ENCODE measurements at regions not wholly inside any gene's neighbourhood (a gene's known extent, or its start where the extent isn't known, plus 50 kb on each side); places are given as distances from the start of the nearest gene placed in this dataset.

DNA sequence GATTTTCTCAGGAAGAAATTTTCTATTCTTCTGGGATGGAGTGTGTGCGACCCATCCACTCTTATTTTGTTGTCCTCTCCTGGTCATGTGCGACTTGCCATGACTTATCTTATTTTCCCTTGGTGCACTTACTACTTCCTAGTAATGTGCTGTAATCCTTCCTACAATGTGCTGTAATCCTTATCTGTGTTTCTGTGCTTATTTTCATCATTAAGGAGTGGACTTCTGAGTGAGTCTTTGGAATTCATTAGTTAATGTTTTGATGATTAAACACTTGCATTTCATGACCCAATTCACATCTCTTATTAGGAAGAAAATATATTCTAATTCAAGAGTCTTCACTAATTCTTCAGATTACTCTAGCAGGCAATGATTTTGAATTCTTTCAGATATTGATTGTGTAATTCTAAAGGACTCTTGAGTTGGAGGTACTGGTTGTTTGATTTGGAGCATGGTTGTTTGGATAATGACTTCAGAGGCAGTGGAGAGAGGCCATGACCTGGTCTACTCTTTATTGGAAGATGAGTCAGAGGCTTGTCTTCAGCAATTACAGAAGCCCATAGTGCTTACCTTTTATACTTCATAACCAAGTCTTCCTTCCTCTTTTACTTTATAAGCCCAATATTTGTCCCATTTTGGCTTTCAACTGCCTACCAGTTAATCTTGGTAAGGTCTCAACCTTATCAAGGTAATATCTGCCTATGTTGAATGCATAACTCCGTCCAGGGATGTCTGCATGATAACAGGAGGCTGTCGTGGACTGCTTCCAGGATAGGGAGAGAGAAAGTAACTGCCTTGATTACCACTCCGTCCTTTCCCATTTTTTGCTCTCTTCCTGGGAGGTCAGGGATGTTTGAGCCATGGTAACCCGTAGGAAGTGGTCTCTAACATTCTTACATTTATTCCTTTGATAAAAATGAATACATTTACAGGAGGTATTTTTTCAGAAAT is 278.3 kb upstream of the SP8 start:
- TF ChIP-seq, protein P1, sequence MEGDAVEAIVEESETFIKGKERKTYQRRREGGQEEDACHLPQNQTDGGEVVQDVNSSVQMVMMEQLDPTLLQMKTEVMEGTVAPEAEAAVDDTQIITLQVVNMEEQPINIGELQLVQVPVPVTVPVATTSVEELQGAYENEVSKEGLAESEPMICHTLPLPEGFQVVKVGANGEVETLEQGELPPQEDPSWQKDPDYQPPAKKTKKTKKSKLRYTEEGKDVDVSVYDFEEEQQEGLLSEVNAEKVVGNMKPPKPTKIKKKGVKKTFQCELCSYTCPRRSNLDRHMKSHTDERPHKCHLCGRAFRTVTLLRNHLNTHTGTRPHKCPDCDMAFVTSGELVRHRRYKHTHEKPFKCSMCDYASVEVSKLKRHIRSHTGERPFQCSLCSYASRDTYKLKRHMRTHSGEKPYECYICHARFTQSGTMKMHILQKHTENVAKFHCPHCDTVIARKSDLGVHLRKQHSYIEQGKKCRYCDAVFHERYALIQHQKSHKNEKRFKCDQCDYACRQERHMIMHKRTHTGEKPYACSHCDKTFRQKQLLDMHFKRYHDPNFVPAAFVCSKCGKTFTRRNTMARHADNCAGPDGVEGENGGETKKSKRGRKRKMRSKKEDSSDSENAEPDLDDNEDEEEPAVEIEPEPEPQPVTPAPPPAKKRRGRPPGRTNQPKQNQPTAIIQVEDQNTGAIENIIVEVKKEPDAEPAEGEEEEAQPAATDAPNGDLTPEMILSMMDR (IDR thresholded peaks at IDR 0.05; ENCODE audit: borderline replicate concordance, insufficient read depth, low read depth, low read length): no peak
- no peak overlapping the region for H3K4me3 ChIP-seq (ENCODE audit: low read depth, low read length)

DNA sequence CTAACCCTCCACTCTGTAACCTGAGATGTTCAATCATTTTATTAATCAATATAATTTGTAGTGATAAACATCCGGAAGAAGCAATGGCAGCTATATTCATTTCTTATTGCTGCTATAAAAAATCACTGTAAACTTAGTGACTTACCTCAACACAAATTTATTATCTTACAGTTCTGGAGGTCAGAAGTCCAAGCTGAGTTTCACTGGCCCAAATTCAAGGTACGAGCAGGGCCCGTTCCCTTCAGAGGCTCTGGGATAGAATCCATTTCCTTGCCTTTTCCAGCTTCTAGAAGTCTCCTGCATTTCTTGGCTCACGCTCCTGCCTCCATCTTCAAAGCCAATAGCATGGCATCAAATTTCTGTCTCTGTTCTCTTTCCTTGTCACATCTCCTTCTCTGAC is 279.5 kb upstream of the SP8 start:
- TF ChIP-seq, protein P1 (IDR thresholded peaks at IDR 0.05; ENCODE audit: borderline replicate concordance, insufficient read depth, low read depth, low read length): no peak
- no peak overlapping the region for H3K4me3 ChIP-seq (ENCODE audit: low read depth, low read length)

DNA sequence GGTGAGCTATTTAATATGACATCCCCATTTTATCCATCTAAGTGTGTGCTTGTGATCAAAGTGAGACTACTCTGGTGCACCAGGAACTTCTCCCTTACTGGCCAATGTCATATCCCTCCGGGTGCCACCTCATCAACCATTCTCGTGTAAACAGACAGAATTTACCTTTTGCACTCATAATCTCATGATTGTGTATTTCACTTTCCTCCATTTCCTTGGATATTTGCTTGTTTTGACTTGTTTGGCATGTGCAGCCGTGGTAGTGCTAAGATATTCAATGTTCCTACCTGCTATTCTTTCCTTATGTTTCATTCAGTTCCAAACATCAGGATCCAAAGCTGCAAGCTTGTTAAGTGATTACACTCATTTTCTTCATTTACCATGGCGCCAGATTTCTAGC is 280.5 kb upstream of the SP8 start:
- no peak overlapping the region for H3K4me3 ChIP-seq (ENCODE audit: low read depth, low read length)
- TF ChIP-seq, protein P1 (IDR thresholded peaks at IDR 0.05; ENCODE audit: borderline replicate concordance, insufficient read depth, low read depth, low read length): no peak

DNA sequence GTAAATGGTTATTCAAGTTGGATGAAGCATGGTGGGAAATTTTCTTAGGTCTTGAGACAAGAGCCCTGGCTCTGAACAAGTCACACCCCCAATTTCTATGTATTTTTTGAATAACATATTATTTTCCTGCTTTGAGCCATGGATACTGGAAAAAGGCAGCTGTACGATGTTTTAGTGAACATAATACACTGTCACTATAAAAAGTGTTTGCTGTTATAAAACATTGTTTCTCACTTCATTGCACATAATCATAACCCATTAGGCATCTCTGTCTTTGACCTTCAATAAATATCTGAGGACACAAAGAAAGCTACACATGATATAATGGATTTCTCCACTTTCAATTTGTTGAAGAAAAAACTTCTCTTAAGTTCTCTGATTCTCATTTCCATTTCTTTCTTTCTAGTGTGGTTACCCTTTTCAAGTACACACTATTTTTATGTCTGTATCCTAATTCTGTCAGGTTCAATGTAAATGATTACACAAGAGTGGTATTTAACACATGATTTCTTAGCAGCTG is 283.9 kb upstream of the SP8 start:
- H3K4me3 ChIP-seq (ENCODE audit: low read depth, low read length): no peak overlapping the region
- TF ChIP-seq, protein P1 (IDR thresholded peaks at IDR 0.05; ENCODE audit: borderline replicate concordance, insufficient read depth, low read depth, low read length): no peak

DNA sequence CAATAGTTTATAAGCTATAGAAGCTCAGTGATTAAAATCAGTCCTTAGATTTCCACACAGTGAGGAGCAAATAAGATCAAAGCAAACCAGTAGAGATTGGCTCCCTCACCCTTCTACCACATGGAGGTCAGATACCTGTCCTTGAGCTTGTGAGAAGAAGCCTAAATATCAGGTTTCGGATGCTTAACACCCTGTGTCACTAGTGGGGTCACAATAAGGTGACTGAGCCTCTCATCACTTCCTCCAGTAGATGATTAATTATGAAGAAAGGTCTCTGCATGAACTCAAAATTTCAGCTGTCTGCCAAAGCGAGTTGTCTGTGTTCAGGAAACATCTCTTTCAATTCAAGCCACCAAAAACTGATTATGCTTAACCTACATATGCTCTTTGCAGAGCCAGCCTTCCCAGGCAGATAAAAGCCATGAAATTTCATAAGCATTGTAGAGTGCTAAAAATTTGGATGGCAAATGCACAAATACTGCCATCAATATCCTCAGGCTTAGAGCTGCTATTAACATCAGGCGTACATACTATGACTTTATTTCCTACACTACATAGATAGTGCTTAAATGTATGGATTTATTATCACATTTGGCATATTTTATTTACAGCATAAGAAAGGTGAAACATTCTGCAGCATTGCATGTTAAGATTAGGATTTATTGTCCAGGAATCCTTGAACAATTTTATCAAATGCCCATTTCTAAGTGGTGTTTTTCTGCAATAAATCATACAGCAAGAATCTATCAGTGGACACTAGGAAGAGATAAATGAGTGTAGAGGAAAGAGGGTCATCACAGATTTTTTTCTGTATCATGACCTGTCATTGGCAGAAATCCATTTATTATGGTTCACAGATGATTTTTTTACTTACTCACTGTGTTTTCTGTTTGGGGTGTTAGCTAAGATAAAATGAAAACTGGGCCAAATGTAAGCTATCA is 285.1 kb upstream of the SP8 start:
- no peak overlapping the region for H3K4me3 ChIP-seq (ENCODE audit: low read depth, low read length)
- TF ChIP-seq, protein P1 (IDR thresholded peaks at IDR 0.05; ENCODE audit: borderline replicate concordance, insufficient read depth, low read depth, low read length): no peak

DNA sequence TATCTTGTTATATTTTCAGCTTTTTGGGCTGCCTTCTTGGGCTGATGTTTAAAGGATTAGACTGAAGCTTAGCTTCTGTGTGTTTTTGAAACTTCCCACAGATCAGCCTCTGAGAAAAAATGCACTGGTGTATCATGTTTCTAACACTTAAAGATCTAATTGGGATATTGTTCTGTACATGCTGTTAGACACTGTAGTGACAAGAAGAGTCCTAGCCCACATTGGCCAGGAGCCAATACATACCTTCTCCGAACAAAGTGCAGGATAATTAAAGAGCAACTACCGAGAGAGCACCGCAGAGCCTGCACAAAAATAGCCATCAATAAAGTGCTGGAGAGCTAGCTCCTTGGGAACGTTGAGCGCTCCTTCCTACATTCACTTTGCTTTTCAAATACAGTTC is 289.4 kb upstream of the SP8 start:
- TF ChIP-seq, protein P1 (IDR thresholded peaks at IDR 0.05; ENCODE audit: borderline replicate concordance, insufficient read depth, low read depth, low read length): no peak
- no peak overlapping the region for H3K4me3 ChIP-seq (ENCODE audit: low read depth, low read length)
